ENCODE measurements at regions not wholly inside any gene's neighbourhood (a gene's known extent, or its start where the extent isn't known, plus 50 kb on each side); places are given as distances from the start of the nearest gene placed in this dataset.

- TF ChIP-seq CTCF (IDR thresholded peaks at IDR 0.05; ENCODE audit: low read depth, low read length, poor library complexity, severe bottlenecking) = no peak
- TF ChIP-seq EZH2phosphoT487 (IDR thresholded peaks at IDR 0.05; ENCODE audit: borderline replicate concordance, low read length) = no peak
Observed at GRCh38 chr2:154924531-154924930, 226.0 kb downstream of the KCNJ3 start.

Data from DOHH2 (cell line).